Spleen (tissue), 11 donors: ENCODE measurements at regions not wholly inside any gene's neighbourhood (a gene's known extent, or its start where the extent isn't known, plus 50 kb on each side); places are given as distances from the start of the nearest gene placed in this dataset.

Source experiments
- DNase-seq: peaks from one replicate; pipeline ENCODE4 v3.0.0-alpha.2; 2020
- H3K27ac ChIP-seq, 8 donors: fragments of 200-600 bp; sonication (generic) in 7 of 8; 1 replicate in 4 of 8; 2 replicates in 4 of 8; pipeline versions ENCODE4 v1.5.0 to v1.8.0; 2016 to 2021; ENCODE audit warnings: inconsistent platforms in 4 of 8, mild to moderate bottlenecking in 4 of 8, moderate library complexity in 1 of 8
- H3K27me3 ChIP-seq, 7 donors: fragments of 200-600 bp; sonication (generic) in 6 of 7; replicated peaks in 1 of 7; 1 replicate in 4 of 7; 2 replicates in 3 of 7; pipeline versions ENCODE4 v1.5.0 to v1.8.0; 2016 to 2021; ENCODE audit warnings: inconsistent platforms in 3 of 7, mild to moderate bottlenecking in 1 of 7
- H3K36me3 ChIP-seq, 6 donors: fragments of 200-600 bp; sonication (generic) in 5 of 6; 1 replicate in 4 of 6; 2 replicates in 2 of 6; pipeline versions ENCODE4 v1.5.0 to v1.8.0; 2016 to 2021; ENCODE audit warnings: inconsistent platforms in 2 of 6
- H3K4me1 ChIP-seq, 6 donors: fragments of 200-600 bp; sonication (generic) in 5 of 6; 1 replicate in 3 of 6; 2 replicates in 3 of 6; pipeline versions ENCODE4 v1.5.0 to v1.8.0; 2016 to 2021; ENCODE audit warnings: inconsistent platforms in 3 of 6
- H3K4me3 ChIP-seq, 8 donors: fragments of 200-600 bp; sonication (generic) in 7 of 8; 1 replicate in 4 of 8; 2 replicates in 4 of 8; pipeline versions ENCODE4 v1.5.0 to v1.8.0; 2016 to 2021; ENCODE audit warnings: inconsistent platforms in 4 of 8, mild to moderate bottlenecking in 4 of 8, moderate library complexity in 2 of 8
- H3K9me3 ChIP-seq, 8 donors: fragments of 200-600 bp; sonication (generic) in 7 of 8; 1 replicate in 4 of 8; 2 replicates in 4 of 8; pipeline versions ENCODE4 v1.5.0 to v1.8.0; 2016 to 2021; ENCODE audit warnings: inconsistent platforms in 4 of 8
- POLR2A ChIP-seq, 3 donors: fragments of 450-650 bp; IDR thresholded peaks; one replicate each; pipeline ENCODE4 v1.5.1; 2017; ENCODE audit warnings: antibody characterized with exemption in 3 of 3, mild to moderate bottlenecking in 1 of 3
- POLR2AphosphoS5 ChIP-seq, 3 donors: sonication (generic); formaldehyde crosslinking; IDR thresholded peaks; one replicate each; pipeline ENCODE4 v1.5.1; 2017; ENCODE audit warnings: antibody characterized with exemption in 3 of 3
- WGBS, 5 donors: extraction: QIAGEN DNeasy Blood & Tissue Kit in 3 of 5; methylation state at CpG; one replicate each; pipeline versions ENCODE4 v1.1.5 to v1.1.7; 2013 to 2018; 5-methylcytosine and 5-hydroxymethylcytosine counted together
- intact Hi-C: fragments of 100-400 bp; cut with DNase I; formaldehyde crosslinking; loops from one replicate; pipeline ENCODE4 v1.15.0; 2023; ENCODE audit warnings: low total_unique reads
- TF ChIP-seq, protein P1 (sequence below), 11 experiments: fragments of 200-600 bp in 7 of 11; fragments of 450-650 bp in 4 of 11; sonication (generic) in 4 of 11; IDR thresholded peaks in 8 of 11; conservative IDR thresholded peaks in 3 of 11; 1 replicate in 7 of 11; 2 replicates in 4 of 11; pipeline versions ENCODE4 v1.4.0 to v1.8.0; 2016 to 2021; ENCODE audit warnings: antibody characterized with exemption in 11 of 11, inconsistent platforms in 4 of 11, mild to moderate bottlenecking in 1 of 11
- donor health status: healthy with polysubstance abuse.
- donor health status: DM: no; HTN: no; CAD: no; lungs with moderate emphysema.
- donor health status: DM: no; HTN: no; CAD: no.
- donor health status: Bipolar disorder and iron deficiency.
- donor health status: healthy.
- donor health status: DM: no; HTN: no; CAD: no.
- donor health status: DM: yes; HTN: yes; CAD: no.

DNA sequence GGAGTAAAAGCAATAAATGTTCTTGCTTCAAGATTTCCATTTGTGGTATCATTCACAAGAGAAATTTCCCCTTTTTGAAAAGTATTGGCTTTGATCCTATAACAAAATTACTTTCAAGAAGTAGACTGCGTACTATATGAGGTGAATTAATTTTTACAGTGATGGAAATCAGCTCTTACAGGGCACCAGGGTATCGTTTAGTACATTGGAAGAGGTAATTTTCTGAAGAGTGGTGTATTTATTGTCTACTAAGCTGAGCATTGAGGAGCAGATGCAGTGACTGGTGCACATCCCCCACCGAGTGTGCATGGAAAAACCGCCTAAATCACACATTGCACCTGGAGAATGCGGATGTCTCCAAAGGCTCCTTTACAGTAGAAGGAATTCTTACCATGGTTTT lies 209.5 kb downstream of the SAMD5 start:
- TF ChIP-seq POLR2A (IDR thresholded peaks at IDR 0.05) = no peak
- TF ChIP-seq POLR2AphosphoS5 (IDR thresholded peaks at IDR 0.05) = no peak
- TF ChIP-seq, protein P1, sequence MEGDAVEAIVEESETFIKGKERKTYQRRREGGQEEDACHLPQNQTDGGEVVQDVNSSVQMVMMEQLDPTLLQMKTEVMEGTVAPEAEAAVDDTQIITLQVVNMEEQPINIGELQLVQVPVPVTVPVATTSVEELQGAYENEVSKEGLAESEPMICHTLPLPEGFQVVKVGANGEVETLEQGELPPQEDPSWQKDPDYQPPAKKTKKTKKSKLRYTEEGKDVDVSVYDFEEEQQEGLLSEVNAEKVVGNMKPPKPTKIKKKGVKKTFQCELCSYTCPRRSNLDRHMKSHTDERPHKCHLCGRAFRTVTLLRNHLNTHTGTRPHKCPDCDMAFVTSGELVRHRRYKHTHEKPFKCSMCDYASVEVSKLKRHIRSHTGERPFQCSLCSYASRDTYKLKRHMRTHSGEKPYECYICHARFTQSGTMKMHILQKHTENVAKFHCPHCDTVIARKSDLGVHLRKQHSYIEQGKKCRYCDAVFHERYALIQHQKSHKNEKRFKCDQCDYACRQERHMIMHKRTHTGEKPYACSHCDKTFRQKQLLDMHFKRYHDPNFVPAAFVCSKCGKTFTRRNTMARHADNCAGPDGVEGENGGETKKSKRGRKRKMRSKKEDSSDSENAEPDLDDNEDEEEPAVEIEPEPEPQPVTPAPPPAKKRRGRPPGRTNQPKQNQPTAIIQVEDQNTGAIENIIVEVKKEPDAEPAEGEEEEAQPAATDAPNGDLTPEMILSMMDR (IDR thresholded peaks at IDR 0.05 in 8 of 11, conservative IDR thresholded peaks at IDR 0.05 in 3 of 11) = no peak
- Histone ChIP-seq H3K4me3 (no peak overlapping the region), H3K9me3 (peaks cover 0 to 18% (median 11%) of the 10 kb centered on the region in 8 donors), H3K27ac (no peak overlapping the region), H3K36me3 (no peaks in the 10 kb centered on the region), H3K27me3 (no peaks in the 10 kb centered on the region), H3K4me1 (no peaks in the 10 kb centered on the region)
- intact Hi-C loops = no loop called here
- DNase-seq = no peak
- 69 to 89% (median 86%) methylated on average over 5 of the region's 5 CpGs for WGBS, 5 donors

DNA sequence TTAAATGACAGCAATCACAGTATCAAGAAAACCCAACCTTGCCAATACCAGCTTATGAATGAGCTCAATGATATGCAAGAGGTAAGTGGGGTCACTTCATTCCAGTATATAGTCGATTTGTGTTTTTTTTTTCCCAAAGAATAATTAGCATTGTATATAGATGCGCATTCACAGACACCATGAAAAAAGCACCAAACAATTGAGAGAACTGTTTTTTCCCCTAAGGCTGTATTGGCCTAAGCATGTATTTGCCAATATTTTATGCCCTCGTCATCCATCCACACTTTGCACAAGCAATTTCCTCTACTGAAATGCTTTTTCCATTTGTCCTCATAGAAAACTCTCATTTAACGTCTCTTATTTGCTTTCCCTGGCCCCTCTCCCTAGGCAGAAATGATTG lies 213.7 kb downstream of the SAMD5 start:
- no peaks in the 10 kb centered on the region for H3K27me3 ChIP-seq
- 81 to 90% (median 86%) methylated on average over 4 of the region's 4 CpGs for WGBS, 5 donors
- TF ChIP-seq, protein P1 (IDR thresholded peaks at IDR 0.05 in 8 of 11, conservative IDR thresholded peaks at IDR 0.05 in 3 of 11) = no peak
- TF ChIP-seq POLR2A (IDR thresholded peaks at IDR 0.05) (no peak), POLR2AphosphoS5 (IDR thresholded peaks at IDR 0.05) (no peak)
- intact Hi-C loops = no loop called here
- DNase-seq = no peak
- H3K9me3 ChIP-seq = peaks cover 0 to 26% (median 15%) of the 10 kb centered on the region in 8 donors
- no peak overlapping the region for H3K4me3 ChIP-seq
- no peak overlapping the region for H3K27ac ChIP-seq
- H3K36me3 ChIP-seq = no peaks in the 10 kb centered on the region
- no peaks in the 10 kb centered on the region for H3K4me1 ChIP-seq

GRCh38 chr6:147724454-147724853 lies 216.0 kb downstream of the SAMD5 start:
- H3K27ac ChIP-seq = no peak overlapping the region
- H3K36me3 ChIP-seq = no peaks in the 10 kb centered on the region
- TF ChIP-seq, protein P1 (IDR thresholded peaks at IDR 0.05 in 8 of 11, conservative IDR thresholded peaks at IDR 0.05 in 3 of 11) = no peak
- TF ChIP-seq POLR2A (IDR thresholded peaks at IDR 0.05) (no peak), POLR2AphosphoS5 (IDR thresholded peaks at IDR 0.05) (no peak)
- no peaks in the 10 kb centered on the region for H3K27me3 ChIP-seq
- intact Hi-C loops = no loop called here
- H3K9me3 ChIP-seq = peaks cover 0 to 26% (median 15%) of the 10 kb centered on the region in 8 donors
- WGBS, 5 donors = 90 to 99% (median 91%) methylated on average over 2 of the region's 2 CpGs
- H3K4me1 ChIP-seq = no peaks in the 10 kb centered on the region
- no peak for DNase-seq
- H3K4me3 ChIP-seq = no peak overlapping the region

GRCh38 chr6:147726342-147726741 lies 217.9 kb downstream of the SAMD5 start:
- no peak overlapping the region for H3K27ac ChIP-seq
- H3K9me3 ChIP-seq = peaks cover 0 to 21% (median 15%) of the 10 kb centered on the region in 8 donors
- H3K36me3 ChIP-seq = no peaks in the 10 kb centered on the region
- 86 to 94% (median 90%) methylated on average over 3 of the region's 3 CpGs for WGBS, 5 donors
- H3K27me3 ChIP-seq = no peaks in the 10 kb centered on the region
- no peak for DNase-seq
- no peaks in the 10 kb centered on the region for H3K4me1 ChIP-seq
- TF ChIP-seq POLR2A (IDR thresholded peaks at IDR 0.05) = no peak
- TF ChIP-seq POLR2AphosphoS5 (IDR thresholded peaks at IDR 0.05) = no peak
- TF ChIP-seq, protein P1 (IDR thresholded peaks at IDR 0.05 in 8 of 11, conservative IDR thresholded peaks at IDR 0.05 in 3 of 11) = no peak
- intact Hi-C loops = no loop called here
- no peak overlapping the region for H3K4me3 ChIP-seq
